OCI-LY7 (cell line): ENCODE measurements at regions not wholly inside any gene's neighbourhood (a gene's known extent, or its start where the extent isn't known, plus 50 kb on each side); places are given as distances from the start of the nearest gene placed in this dataset.

ENCODE experiments used
- CTCF ChIP-seq: fragments of 200-600 bp; sonication (generic); conservative IDR thresholded peaks from 2 replicates; pipeline ENCODE4 v1.5.1; 2014; ENCODE audit warnings: mild to moderate bottlenecking, antibody characterized with exemption, low read length, moderate library complexity, mixed read lengths
- EZH2phosphoT487 ChIP-seq: fragments of 200-600 bp; sonication (generic); IDR thresholded peaks from 2 replicates; pipeline ENCODE4 v1.6.1; 2018; ENCODE audit warnings: low read depth, borderline replicate concordance, mild to moderate bottlenecking, mixed run types, antibody characterized with exemption, low read length, moderate library complexity, mixed read lengths

- TF ChIP-seq CTCF (no peak), EZH2phosphoT487 (no peak)
These were observed 93.8 kb upstream of the ARHGAP42 start for GRCh38 chr11:100593291-100593690.
